ENCODE measurements at regions not wholly inside any gene's neighbourhood (a gene's known extent, or its start where the extent isn't known, plus 50 kb on each side); places are given as distances from the start of the nearest gene placed in this dataset.

DNA sequence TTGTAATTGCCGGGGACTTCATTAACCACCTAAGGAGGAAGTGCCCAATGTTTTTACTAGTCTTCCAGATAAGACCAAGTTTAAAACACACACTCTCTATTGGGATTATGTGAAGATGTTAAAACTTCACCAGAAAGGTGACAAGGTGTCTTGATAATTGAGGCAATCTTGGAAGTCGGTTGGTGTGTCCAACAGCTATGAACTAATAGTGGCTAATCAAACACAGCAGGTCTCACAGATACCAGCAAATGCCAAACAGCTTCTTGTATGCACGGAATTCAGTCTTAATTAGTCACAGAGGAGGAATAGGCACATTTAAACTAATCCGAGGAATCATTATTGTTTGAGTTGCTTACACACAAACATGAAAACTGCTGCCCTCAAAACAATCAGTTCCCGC is 214.5 kb downstream of the SEC61B start:
- Histone ChIP-seq H3K27ac (no peak overlapping the region), H3K4me3 (no peak overlapping the region), H3K9me3 (no peaks in the 10 kb centered on the region), H3K27me3 (replicated peaks; ENCODE audit: insufficient read depth) (no peaks in the 10 kb centered on the region), H3K36me3 (no peaks in the 10 kb centered on the region), H3K4me1 (replicated peaks) (no peaks in the 10 kb centered on the region)
- intact Hi-C loops (cut with DNase I), result no loop called here
- TF ChIP-seq POLR2A (IDR thresholded peaks at IDR 0.05), result no peak
- TF ChIP-seq, protein P1, sequence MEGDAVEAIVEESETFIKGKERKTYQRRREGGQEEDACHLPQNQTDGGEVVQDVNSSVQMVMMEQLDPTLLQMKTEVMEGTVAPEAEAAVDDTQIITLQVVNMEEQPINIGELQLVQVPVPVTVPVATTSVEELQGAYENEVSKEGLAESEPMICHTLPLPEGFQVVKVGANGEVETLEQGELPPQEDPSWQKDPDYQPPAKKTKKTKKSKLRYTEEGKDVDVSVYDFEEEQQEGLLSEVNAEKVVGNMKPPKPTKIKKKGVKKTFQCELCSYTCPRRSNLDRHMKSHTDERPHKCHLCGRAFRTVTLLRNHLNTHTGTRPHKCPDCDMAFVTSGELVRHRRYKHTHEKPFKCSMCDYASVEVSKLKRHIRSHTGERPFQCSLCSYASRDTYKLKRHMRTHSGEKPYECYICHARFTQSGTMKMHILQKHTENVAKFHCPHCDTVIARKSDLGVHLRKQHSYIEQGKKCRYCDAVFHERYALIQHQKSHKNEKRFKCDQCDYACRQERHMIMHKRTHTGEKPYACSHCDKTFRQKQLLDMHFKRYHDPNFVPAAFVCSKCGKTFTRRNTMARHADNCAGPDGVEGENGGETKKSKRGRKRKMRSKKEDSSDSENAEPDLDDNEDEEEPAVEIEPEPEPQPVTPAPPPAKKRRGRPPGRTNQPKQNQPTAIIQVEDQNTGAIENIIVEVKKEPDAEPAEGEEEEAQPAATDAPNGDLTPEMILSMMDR (IDR thresholded peaks at IDR 0.05), result no peak
- no peak for TF ChIP-seq POLR2AphosphoS5 (IDR thresholded peaks at IDR 0.05)
- WGBS, result 86% methylated on average over 5 of the region's 5 CpGs
- DNase-seq (ENCODE audit: low spot score), result no peak

DNA sequence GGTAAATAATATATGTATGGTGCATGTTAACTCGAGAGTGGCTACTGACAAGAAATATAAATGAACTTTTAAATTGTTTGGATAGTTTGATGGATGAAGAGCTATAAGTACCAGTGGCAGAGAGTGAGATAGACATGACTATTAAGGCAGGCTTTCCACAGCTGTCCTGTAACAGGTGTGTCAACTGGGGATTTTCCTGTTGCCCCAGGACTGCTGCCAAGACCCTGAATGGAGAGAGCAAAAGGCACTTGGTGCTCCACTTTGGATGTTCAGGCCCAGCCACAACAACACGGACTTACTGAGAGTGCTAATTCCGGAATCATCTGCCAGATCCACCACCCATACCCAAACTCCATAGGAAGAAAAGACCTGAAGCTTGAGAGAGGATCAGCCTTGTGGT is 215.1 kb downstream of the SEC61B start:
- intact Hi-C loops (cut with DNase I), result no loop called here
- H3K4me3 ChIP-seq, result no peak overlapping the region
- TF ChIP-seq POLR2A (IDR thresholded peaks at IDR 0.05) (no peak), POLR2AphosphoS5 (IDR thresholded peaks at IDR 0.05) (no peak)
- WGBS, result 92% methylated on average over 3 of the region's 3 CpGs
- no peaks in the 10 kb centered on the region for H3K9me3 ChIP-seq
- no peak overlapping the region for H3K27ac ChIP-seq
- no peaks in the 10 kb centered on the region for H3K4me1 ChIP-seq (replicated peaks)
- no peak for DNase-seq (ENCODE audit: low spot score)
- no peaks in the 10 kb centered on the region for H3K27me3 ChIP-seq (replicated peaks; ENCODE audit: insufficient read depth)
- H3K36me3 ChIP-seq, result no peaks in the 10 kb centered on the region

DNA sequence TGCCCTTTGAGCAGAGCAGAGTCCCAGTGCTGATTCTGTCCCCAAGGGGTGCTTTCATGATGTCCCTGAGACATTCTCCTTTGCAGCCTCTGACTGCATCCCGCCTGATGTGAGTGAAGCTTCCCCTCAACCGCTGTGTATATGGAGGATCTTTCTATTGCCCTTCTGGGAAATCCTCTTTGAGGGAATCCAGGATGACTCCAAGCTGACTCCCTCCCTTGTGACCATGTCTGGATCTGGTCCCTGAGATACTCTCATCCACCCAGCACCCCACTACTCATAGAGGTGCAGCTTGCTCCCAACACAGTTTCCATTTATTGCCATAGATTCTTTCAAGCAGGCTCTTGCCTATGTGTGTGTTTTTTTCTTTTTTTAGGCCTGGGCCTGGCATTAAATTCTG is 216.5 kb downstream of the SEC61B start:
- no peaks in the 10 kb centered on the region for H3K4me1 ChIP-seq (replicated peaks)
- TF ChIP-seq POLR2AphosphoS5 (IDR thresholded peaks at IDR 0.05) (no peak), POLR2A (IDR thresholded peaks at IDR 0.05) (no peak)
- TF ChIP-seq, protein P1 (IDR thresholded peaks at IDR 0.05), result no peak
- no peak overlapping the region for H3K4me3 ChIP-seq
- WGBS, result 97% methylated on average over 2 of the region's 2 CpGs
- no peak overlapping the region for H3K27ac ChIP-seq
- no peaks in the 10 kb centered on the region for H3K27me3 ChIP-seq (replicated peaks; ENCODE audit: insufficient read depth)
- DNase-seq (ENCODE audit: low spot score), result no peak
- intact Hi-C loops (cut with DNase I), result no loop called here
- no peaks in the 10 kb centered on the region for H3K36me3 ChIP-seq
- no peaks in the 10 kb centered on the region for H3K9me3 ChIP-seq

DNA sequence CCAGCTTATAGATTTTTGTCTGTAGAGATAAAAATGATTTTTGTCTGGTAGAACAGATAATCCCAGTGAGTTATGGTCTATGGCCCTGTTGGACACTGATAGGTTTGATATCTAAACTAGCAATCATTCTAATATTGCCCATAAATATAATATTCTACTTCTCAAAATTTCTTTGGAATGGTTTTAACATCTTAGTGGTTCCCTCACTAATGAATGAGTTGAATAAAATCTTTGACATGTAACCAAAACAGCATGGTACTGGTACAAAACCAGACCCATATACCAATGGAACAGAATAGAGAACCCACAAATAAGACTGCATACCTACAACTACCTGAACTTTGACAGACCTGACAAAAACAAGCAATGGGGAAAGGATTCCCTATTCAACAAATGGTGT is 219.7 kb downstream of the SEC61B start:
- no peak for DNase-seq (ENCODE audit: low spot score)
- H3K4me1 ChIP-seq (replicated peaks), result no peaks in the 10 kb centered on the region
- no peaks in the 10 kb centered on the region for H3K9me3 ChIP-seq
- intact Hi-C loops (cut with DNase I), result no loop called here
- H3K36me3 ChIP-seq, result no peaks in the 10 kb centered on the region
- H3K27me3 ChIP-seq (replicated peaks; ENCODE audit: insufficient read depth), result no peaks in the 10 kb centered on the region
- H3K4me3 ChIP-seq, result no peak overlapping the region
- TF ChIP-seq POLR2A (IDR thresholded peaks at IDR 0.05) (no peak), POLR2AphosphoS5 (IDR thresholded peaks at IDR 0.05) (no peak)
- TF ChIP-seq, protein P1 (IDR thresholded peaks at IDR 0.05), result no peak
- no peak overlapping the region for H3K27ac ChIP-seq

DNA sequence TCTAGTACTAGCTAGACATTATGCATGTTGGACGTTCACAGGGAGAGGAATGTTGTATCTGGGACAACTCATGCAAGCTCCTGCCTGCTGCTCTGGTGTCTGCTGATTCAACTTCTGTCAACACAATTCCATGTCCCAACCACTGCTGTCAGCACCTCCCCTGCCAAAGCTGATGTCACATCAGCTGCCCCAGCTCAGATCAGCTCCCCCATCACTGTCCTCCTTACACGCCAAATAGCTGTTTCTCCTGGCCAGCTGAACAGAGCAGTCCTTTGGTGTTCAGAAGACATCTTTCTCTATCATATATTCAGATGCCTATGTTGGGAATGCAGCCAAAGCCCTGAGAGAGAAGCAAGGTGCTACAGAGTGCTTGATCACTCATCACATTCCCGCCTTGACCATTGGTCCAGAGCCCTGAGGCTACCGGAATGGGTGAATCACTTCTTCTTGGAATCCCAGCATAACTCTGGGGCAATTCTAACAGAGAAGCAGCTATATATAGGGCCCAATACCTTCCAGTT is 223.3 kb downstream of the SEC61B start:
- intact Hi-C loops (cut with DNase I), result no loop called here
- H3K36me3 ChIP-seq, result no peaks in the 10 kb centered on the region
- no peak overlapping the region for H3K4me3 ChIP-seq
- H3K27me3 ChIP-seq (replicated peaks; ENCODE audit: insufficient read depth), result no peaks in the 10 kb centered on the region
- TF ChIP-seq POLR2AphosphoS5 (IDR thresholded peaks at IDR 0.05) (no peak), POLR2A (IDR thresholded peaks at IDR 0.05) (no peak)
- TF ChIP-seq, protein P1 (IDR thresholded peaks at IDR 0.05), result no peak
- DNase-seq (ENCODE audit: low spot score), result no peak
- WGBS, result 62% methylated on average over 4 of the region's 4 CpGs
- H3K9me3 ChIP-seq, result no peaks in the 10 kb centered on the region
- no peaks in the 10 kb centered on the region for H3K4me1 ChIP-seq (replicated peaks)
- H3K27ac ChIP-seq, result no peak overlapping the region
